WTC11 (cell line): ENCODE measurements at regions not wholly inside any gene's neighbourhood (a gene's known extent, or its start where the extent isn't known, plus 50 kb on each side); places are given as distances from the start of the nearest gene placed in this dataset.

Experiments
- ATAC-seq: fragments of 200-7000 bp; cut with Tn5 transposase; 2 replicates; pipeline ENCODE4 v1.10.0; 2021; ENCODE audit warnings: mild to moderate bottlenecking, moderate library complexity
- CTCF ChIA-PET: fragments of 300-600 bp; sonication (Branson Sonifier 250); formaldehyde crosslinking; loops from one replicate; lab custom pipeline; 2021; ENCODE audit warnings: antibody characterized with exemption; lab: Charles Lee
- POLR2A ChIA-PET: fragments of 350-600 bp; sonication (Branson Sonifier 250); formaldehyde crosslinking; loops from one replicate; lab custom pipeline; 2021; ENCODE audit warnings: antibody characterized with exemption; lab: Charles Lee
- DNase-seq: peaks from one replicate; pipeline ENCODE4 v3.0.0; 2021; ENCODE audit warnings: low spot score
- H3K27ac Mint-ChIP-seq: 2 replicates; pipeline ENCODE4 v1.8.0; 2021; ENCODE audit warnings: mixed read lengths
- H3K27me3 Mint-ChIP-seq: 2 replicates; pipeline ENCODE4 v1.8.0; 2021; ENCODE audit warnings: low read depth, mild to moderate bottlenecking, moderate library complexity, mixed read lengths
- H3K36me3 Mint-ChIP-seq: 2 replicates; pipeline ENCODE4 v1.8.0; 2021; ENCODE audit warnings: mixed read lengths
- H3K4me1 Mint-ChIP-seq: 2 replicates; pipeline ENCODE4 v1.8.0; 2022; ENCODE audit warnings: mixed read lengths
- H3K4me3 Mint-ChIP-seq: 2 replicates; pipeline ENCODE4 v1.8.0; 2021; ENCODE audit warnings: mild to moderate bottlenecking, moderate library complexity, mixed read lengths
- H3K9me3 Mint-ChIP-seq: 2 replicates; pipeline ENCODE4 v1.8.0; 2021; ENCODE audit warnings: mixed read lengths
- FOXP1 ChIP-seq: sonication (generic); formaldehyde crosslinking; IDR thresholded peaks from 2 replicates; pipeline ENCODE4 v1.8.0; 2022; ENCODE audit warnings: missing genetic modification reagents, mild to moderate bottlenecking, moderate library complexity, borderline replicate concordance
- NR1H2 ChIP-seq: sonication (generic); formaldehyde crosslinking; IDR thresholded peaks from 2 replicates; pipeline ENCODE4 v1.9.0; 2021; ENCODE audit warnings: mild to moderate bottlenecking, moderate library complexity, missing genetic modification reagents
- PRRX2 ChIP-seq: fragments of 250-450 bp; sonication (Bioruptor Pico); IDR thresholded peaks from 2 replicates; pipeline ENCODE4 v1.8.0; 2021; ENCODE audit warnings: mild to moderate bottlenecking
- TP53 ChIP-seq: sonication (generic); formaldehyde crosslinking; IDR thresholded peaks from 2 replicates; pipeline ENCODE4 v1.8.1; 2023; ENCODE audit warnings: mild to moderate bottlenecking, missing genetic modification reagents
- ZNF416 ChIP-seq: fragments of 250-450 bp; sonication (Bioruptor Pico); IDR thresholded peaks from 2 replicates; pipeline ENCODE4 v1.9.0; 2021; ENCODE audit warnings: mild to moderate bottlenecking, inconsistent platforms
- TF ChIP-seq, protein P1 (sequence below): fragments of 250-450 bp; sonication (Bioruptor Pico); IDR thresholded peaks from 2 replicates; pipeline ENCODE4 v1.9.0; 2021; ENCODE audit warnings: mild to moderate bottlenecking
- TF ChIP-seq, protein P2 (sequence below): sonication (generic); formaldehyde crosslinking; IDR thresholded peaks from 2 replicates; pipeline ENCODE4 v1.8.1; 2023; ENCODE audit warnings: mild to moderate bottlenecking, missing genetic modification reagents
- TF ChIP-seq, protein P3 (sequence below): sonication (generic); formaldehyde crosslinking; IDR thresholded peaks from 2 replicates; pipeline ENCODE4 v1.8.0; 2022; ENCODE audit warnings: mild to moderate bottlenecking, missing genetic modification reagents
- TF ChIP-seq, protein P4 (sequence below): fragments of 250-450 bp; sonication (Bioruptor Pico); IDR thresholded peaks from 2 replicates; pipeline ENCODE4 v1.9.0; 2021; ENCODE audit warnings: mild to moderate bottlenecking
- TF ChIP-seq, protein P5 (sequence below): fragments of 250-450 bp; sonication (Bioruptor Pico); IDR thresholded peaks from 2 replicates; pipeline ENCODE4 v1.9.0; 2021; ENCODE audit warnings: mild to moderate bottlenecking, borderline replicate concordance
- TF ChIP-seq, protein P6 (sequence below): sonication (generic); formaldehyde crosslinking; IDR thresholded peaks from 2 replicates; pipeline ENCODE4 v1.8.1; 2022; ENCODE audit warnings: low read depth, missing genetic modification reagents, borderline replicate concordance
- TF ChIP-seq, protein P7 (sequence below): sonication (generic); formaldehyde crosslinking; IDR thresholded peaks from 2 replicates; pipeline ENCODE4 v1.8.1; 2023; ENCODE audit warnings: mild to moderate bottlenecking, missing genetic modification reagents, moderate library complexity

DNA sequence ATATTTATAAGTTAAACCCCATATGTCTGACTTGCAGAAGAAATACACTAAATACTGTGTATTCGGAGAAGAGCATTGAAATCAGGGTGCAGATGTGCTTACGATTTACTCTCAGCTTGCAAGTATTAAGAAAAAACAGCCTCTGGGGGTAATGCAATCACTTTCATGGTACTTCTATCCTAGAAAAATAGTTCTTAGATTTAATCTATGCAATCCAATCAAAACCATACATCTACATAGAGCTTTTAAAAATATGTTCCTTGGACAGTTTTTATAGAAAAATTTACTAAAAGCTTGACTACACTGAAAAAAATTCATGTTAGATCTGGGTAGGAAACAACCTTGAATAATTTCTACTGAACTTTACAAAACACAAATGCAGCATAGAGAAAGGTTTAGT, 890.3 kb upstream of the ADGRL2 start (continued):
- TF ChIP-seq, protein P1, sequence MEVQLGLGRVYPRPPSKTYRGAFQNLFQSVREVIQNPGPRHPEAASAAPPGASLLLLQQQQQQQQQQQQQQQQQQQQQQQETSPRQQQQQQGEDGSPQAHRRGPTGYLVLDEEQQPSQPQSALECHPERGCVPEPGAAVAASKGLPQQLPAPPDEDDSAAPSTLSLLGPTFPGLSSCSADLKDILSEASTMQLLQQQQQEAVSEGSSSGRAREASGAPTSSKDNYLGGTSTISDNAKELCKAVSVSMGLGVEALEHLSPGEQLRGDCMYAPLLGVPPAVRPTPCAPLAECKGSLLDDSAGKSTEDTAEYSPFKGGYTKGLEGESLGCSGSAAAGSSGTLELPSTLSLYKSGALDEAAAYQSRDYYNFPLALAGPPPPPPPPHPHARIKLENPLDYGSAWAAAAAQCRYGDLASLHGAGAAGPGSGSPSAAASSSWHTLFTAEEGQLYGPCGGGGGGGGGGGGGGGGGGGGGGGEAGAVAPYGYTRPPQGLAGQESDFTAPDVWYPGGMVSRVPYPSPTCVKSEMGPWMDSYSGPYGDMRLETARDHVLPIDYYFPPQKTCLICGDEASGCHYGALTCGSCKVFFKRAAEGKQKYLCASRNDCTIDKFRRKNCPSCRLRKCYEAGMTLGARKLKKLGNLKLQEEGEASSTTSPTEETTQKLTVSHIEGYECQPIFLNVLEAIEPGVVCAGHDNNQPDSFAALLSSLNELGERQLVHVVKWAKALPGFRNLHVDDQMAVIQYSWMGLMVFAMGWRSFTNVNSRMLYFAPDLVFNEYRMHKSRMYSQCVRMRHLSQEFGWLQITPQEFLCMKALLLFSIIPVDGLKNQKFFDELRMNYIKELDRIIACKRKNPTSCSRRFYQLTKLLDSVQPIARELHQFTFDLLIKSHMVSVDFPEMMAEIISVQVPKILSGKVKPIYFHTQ (CRISPR knock-in tag) = no peak
- TF ChIP-seq, protein P2, sequence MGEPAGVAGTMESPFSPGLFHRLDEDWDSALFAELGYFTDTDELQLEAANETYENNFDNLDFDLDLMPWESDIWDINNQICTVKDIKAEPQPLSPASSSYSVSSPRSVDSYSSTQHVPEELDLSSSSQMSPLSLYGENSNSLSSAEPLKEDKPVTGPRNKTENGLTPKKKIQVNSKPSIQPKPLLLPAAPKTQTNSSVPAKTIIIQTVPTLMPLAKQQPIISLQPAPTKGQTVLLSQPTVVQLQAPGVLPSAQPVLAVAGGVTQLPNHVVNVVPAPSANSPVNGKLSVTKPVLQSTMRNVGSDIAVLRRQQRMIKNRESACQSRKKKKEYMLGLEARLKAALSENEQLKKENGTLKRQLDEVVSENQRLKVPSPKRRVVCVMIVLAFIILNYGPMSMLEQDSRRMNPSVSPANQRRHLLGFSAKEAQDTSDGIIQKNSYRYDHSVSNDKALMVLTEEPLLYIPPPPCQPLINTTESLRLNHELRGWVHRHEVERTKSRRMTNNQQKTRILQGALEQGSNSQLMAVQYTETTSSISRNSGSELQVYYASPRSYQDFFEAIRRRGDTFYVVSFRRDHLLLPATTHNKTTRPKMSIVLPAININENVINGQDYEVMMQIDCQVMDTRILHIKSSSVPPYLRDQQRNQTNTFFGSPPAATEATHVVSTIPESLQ (CRISPR knock-in tag) = no peak
- TF ChIP-seq, protein P3, sequence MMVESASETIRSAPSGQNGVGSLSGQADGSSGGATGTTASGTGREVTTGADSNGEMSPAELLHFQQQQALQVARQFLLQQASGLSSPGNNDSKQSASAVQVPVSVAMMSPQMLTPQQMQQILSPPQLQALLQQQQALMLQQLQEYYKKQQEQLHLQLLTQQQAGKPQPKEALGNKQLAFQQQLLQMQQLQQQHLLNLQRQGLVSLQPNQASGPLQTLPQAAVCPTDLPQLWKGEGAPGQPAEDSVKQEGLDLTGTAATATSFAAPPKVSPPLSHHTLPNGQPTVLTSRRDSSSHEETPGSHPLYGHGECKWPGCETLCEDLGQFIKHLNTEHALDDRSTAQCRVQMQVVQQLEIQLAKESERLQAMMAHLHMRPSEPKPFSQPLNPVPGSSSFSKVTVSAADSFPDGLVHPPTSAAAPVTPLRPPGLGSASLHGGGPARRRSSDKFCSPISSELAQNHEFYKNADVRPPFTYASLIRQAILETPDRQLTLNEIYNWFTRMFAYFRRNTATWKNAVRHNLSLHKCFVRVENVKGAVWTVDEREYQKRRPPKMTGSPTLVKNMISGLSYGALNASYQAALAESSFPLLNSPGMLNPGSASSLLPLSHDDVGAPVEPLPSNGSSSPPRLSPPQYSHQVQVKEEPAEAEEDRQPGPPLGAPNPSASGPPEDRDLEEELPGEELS (CRISPR knock-in tag) = no peak
- TF ChIP-seq, all 79 proteins: peak for 0

DNA sequence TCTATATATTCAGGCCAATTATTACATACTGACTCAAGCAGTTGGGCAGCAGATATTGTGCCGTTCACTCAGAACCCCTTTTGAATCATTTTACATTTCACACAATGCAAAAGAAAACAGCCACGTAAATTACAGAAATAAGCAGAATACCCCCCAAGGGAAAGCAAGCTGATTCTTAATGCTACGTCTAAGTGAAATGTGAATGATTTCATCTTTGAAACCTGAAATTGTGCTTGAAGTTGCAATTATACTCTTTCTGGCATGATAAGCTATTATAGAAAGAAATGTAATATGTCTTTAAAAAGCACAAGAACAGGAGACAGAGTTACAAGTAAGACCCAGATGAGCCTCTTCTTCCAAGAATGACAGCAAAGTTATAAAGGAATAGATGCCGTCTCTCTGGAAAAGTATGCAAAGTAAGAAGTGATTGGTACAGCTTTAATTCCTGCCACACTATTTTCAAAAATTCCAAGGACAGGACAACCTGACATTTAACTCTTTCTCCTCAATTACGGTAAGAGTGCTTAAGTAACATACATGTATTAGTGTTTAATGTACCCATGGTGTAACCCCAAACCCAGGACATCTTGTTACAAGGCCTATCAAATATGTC, 891.5 kb upstream of the ADGRL2 start:
- POLR2A ChIA-PET = no interaction called here
- TF ChIP-seq, protein P4, sequence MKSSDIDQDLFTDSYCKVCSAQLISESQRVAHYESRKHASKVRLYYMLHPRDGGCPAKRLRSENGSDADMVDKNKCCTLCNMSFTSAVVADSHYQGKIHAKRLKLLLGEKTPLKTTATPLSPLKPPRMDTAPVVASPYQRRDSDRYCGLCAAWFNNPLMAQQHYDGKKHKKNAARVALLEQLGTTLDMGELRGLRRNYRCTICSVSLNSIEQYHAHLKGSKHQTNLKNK (CRISPR knock-in tag) = no peak
- TF ChIP-seq FOXP1 = no peak
- TF ChIP-seq, protein P5, sequence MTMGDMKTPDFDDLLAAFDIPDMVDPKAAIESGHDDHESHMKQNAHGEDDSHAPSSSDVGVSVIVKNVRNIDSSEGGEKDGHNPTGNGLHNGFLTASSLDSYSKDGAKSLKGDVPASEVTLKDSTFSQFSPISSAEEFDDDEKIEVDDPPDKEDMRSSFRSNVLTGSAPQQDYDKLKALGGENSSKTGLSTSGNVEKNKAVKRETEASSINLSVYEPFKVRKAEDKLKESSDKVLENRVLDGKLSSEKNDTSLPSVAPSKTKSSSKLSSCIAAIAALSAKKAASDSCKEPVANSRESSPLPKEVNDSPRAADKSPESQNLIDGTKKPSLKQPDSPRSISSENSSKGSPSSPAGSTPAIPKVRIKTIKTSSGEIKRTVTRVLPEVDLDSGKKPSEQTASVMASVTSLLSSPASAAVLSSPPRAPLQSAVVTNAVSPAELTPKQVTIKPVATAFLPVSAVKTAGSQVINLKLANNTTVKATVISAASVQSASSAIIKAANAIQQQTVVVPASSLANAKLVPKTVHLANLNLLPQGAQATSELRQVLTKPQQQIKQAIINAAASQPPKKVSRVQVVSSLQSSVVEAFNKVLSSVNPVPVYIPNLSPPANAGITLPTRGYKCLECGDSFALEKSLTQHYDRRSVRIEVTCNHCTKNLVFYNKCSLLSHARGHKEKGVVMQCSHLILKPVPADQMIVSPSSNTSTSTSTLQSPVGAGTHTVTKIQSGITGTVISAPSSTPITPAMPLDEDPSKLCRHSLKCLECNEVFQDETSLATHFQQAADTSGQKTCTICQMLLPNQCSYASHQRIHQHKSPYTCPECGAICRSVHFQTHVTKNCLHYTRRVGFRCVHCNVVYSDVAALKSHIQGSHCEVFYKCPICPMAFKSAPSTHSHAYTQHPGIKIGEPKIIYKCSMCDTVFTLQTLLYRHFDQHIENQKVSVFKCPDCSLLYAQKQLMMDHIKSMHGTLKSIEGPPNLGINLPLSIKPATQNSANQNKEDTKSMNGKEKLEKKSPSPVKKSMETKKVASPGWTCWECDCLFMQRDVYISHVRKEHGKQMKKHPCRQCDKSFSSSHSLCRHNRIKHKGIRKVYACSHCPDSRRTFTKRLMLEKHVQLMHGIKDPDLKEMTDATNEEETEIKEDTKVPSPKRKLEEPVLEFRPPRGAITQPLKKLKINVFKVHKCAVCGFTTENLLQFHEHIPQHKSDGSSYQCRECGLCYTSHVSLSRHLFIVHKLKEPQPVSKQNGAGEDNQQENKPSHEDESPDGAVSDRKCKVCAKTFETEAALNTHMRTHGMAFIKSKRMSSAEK (CRISPR knock-in tag) = no peak
- TF ChIP-seq PRRX2 (CRISPR knock-in tag) = no peak
- TF ChIP-seq, protein P3 (CRISPR knock-in tag) = no peak
- no peak for TF ChIP-seq ZNF416 (CRISPR knock-in tag)
- no peak for TF ChIP-seq NR1H2 (CRISPR knock-in tag)
- TF ChIP-seq, protein P6, sequence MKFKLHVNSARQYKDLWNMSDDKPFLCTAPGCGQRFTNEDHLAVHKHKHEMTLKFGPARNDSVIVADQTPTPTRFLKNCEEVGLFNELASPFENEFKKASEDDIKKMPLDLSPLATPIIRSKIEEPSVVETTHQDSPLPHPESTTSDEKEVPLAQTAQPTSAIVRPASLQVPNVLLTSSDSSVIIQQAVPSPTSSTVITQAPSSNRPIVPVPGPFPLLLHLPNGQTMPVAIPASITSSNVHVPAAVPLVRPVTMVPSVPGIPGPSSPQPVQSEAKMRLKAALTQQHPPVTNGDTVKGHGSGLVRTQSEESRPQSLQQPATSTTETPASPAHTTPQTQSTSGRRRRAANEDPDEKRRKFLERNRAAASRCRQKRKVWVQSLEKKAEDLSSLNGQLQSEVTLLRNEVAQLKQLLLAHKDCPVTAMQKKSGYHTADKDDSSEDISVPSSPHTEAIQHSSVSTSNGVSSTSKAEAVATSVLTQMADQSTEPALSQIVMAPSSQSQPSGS (CRISPR knock-in tag) = no peak
- TF ChIP-seq TP53 (CRISPR knock-in tag) = no peak
- TF ChIP-seq, protein P7, sequence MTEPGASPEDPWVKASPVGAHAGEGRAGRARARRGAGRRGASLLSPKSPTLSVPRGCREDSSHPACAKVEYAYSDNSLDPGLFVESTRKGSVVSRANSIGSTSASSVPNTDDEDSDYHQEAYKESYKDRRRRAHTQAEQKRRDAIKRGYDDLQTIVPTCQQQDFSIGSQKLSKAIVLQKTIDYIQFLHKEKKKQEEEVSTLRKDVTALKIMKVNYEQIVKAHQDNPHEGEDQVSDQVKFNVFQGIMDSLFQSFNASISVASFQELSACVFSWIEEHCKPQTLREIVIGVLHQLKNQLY (CRISPR knock-in tag) = no peak
- Mint-ChIP-seq H3K9me3 (peaks cover 4% of the 10 kb centered on the region), H3K36me3 (no peaks in the 10 kb centered on the region), H3K4me3 (no peak overlapping the region), H3K4me1 (peaks cover 3% of the 10 kb centered on the region; the same call in 1 of the 2 replicates), H3K27ac (no peak overlapping the region), H3K27me3 (no peaks in the 10 kb centered on the region)
- DNase-seq (no peak), ATAC-seq (no peak)
- CTCF ChIA-PET = no interaction called here
